ENCODE measurements at regions not wholly inside any gene's neighbourhood (a gene's known extent, or its start where the extent isn't known, plus 50 kb on each side); places are given as distances from the start of the nearest gene placed in this dataset.

GRCh38 chr6:117137711-117138110 is 127.6 kb upstream of the VGLL2 start (continued):
- TF ChIP-seq ZBTB46 (CRISPR knock-in tag; IDR thresholded peaks at IDR 0.05; ENCODE audit: borderline replicate concordance) (no peak), XBP1 (CRISPR knock-in tag; IDR thresholded peaks at IDR 0.05) (no peak), SMARCC2 (IDR thresholded peaks at IDR 0.05) (no peak), CBX2 (IDR thresholded peaks at IDR 0.05; ENCODE audit: low read depth, low read length) (no peak), CBX2 (CRISPR knock-in tag; IDR thresholded peaks at IDR 0.05; ENCODE audit: low read depth) (no peak), ETV6 (CRISPR knock-in tag; conservative IDR thresholded peaks at IDR 0.05) (no peak), ETV5 (CRISPR knock-in tag; IDR thresholded peaks at IDR 0.05; ENCODE audit: borderline replicate concordance) (no peak), PLSCR1 (CRISPR knock-in tag; IDR thresholded peaks at IDR 0.05; ENCODE audit: borderline replicate concordance) (no peak), TEAD3 (CRISPR knock-in tag; optimal IDR thresholded peaks at IDR 0.05; ENCODE audit: borderline replicate concordance) (no peak)

- TF ChIP-seq ZNF326 (CRISPR knock-in tag; IDR thresholded peaks at IDR 0.05; ENCODE audit: borderline replicate concordance) (no peak), ZBTB38 (CRISPR knock-in tag; IDR thresholded peaks at IDR 0.05) (no peak), RXRB (CRISPR knock-in tag; IDR thresholded peaks at IDR 0.05; ENCODE audit: borderline replicate concordance) (no peak), ZNF563 (CRISPR knock-in tag; IDR thresholded peaks at IDR 0.05) (no peak)
- Histone ChIP-seq H3K4me2 (ENCODE audit: low read depth, low read length) (no peak overlapping the region), H2AFZ (ENCODE audit: low read length) (no peak overlapping the region), H3K9me3 (ENCODE audit: low read length) (no peaks in the 10 kb centered on the region), H3K4me3 (replicated peaks in 1 of 3; ENCODE audit: insufficient read depth in 1 of 3, low read depth in 2 of 3, low read length in 3 of 3) (no peak overlapping the region), H3K9ac (ENCODE audit: insufficient read depth, low read depth, low read length) (no peak overlapping the region), H3K27me3 (ENCODE audit: control insufficient read depth in 1 of 2, insufficient read depth in 2 of 2, low read length in 2 of 2) (no peaks in the 10 kb centered on the region), H3K79me2 (ENCODE audit: insufficient read depth, low read length) (no peaks in the 10 kb centered on the region), H3K4me1 (ENCODE audit: insufficient read depth, low read length) (no peaks in the 10 kb centered on the region), H4K20me1 (ENCODE audit: insufficient read depth, low read length) (no peaks in the 10 kb centered on the region), H3K27ac (ENCODE audit: extremely low read length, insufficient read depth, low read length) (no peak overlapping the region), H3K36me3 (replicated peaks in 1 of 2; ENCODE audit: control insufficient read depth in 1 of 2, insufficient read depth in 2 of 2, low read length in 2 of 2) (no peaks in the 10 kb centered on the region)
- WGBS (ENCODE audit: low lambda C conversion rate), result 2% methylated on average over 2 of the region's 2 CpGs
- BruUV-seq (replicated peaks), result no TSS peak
- ChIA-PET CTCF (ENCODE audit: low intra/inter-chr PET ratio, low total read pairs) (no interaction called here), POLR2A (no interaction called here)
- ATAC-seq (no peak), DNase-seq (ENCODE audit: low spot score) (no peak), FAIRE-seq (no peak)
- intact Hi-C loops (cut with micrococcal nuclease; ENCODE audit: unreplicated experiment) (no loop called here), in situ Hi-C loops (cut with HindIII; ENCODE audit: extremely low pct_ligation_motif_present, low pct_unique_long_range_greater_than_20kb) (no loop called here)
These were observed 126.9 kb upstream of the VGLL2 start for GRCh38 chr6:117138425-117138824.

Measured in HepG2 (cell line).